Left hindlimb (tissue), 1 donor: ENCODE measurements at regions not wholly inside any gene's neighbourhood (a gene's known extent, or its start where the extent isn't known, plus 50 kb on each side); places are given as distances from the start of the nearest gene placed in this dataset.
"Not testable (repeated sequence)": the region's sequence is repeated elsewhere in the genome, so short reads cannot be mapped to it uniquely, and the experiment has no call there.

Experiments
- DNase-seq: peaks from one replicate; pipeline ENCODE4 v3.0.0-alpha.2; 2018

- no peak for DNase-seq
Observed at GRCh38 chr6:147991961-147992360, 350.7 kb upstream of the SASH1 start.

GRCh38 chr6:147999001-147999540 lies 343.6 kb upstream of the SASH1 start:
- DNase-seq = no peak

- DNase-seq = no peak
Observed at GRCh38 chr6:148001844-148002642, 340.6 kb upstream of the SASH1 start.

- no peak for DNase-seq
Observed at GRCh38 chr6:148004651-148005050, 338.0 kb upstream of the SASH1 start.

GRCh38 chr6:148005806-148006205 lies 336.8 kb upstream of the SASH1 start:
- DNase-seq = no peak

- DNase-seq = not testable (repeated sequence)
Observed at GRCh38 chr6:148010516-148010915, 332.1 kb upstream of the SASH1 start.

GRCh38 chr6:148016013-148016412 lies 326.6 kb upstream of the SASH1 start:
- DNase-seq = no peak

- DNase-seq = no peak
Observed at GRCh38 chr6:148021165-148021564, 321.5 kb upstream of the SASH1 start.

GRCh38 chr6:148021699-148022098 lies 320.9 kb upstream of the SASH1 start:
- DNase-seq = peak; percentile 31

- DNase-seq = not testable (repeated sequence)
Observed at GRCh38 chr6:148022279-148022678, 320.4 kb upstream of the SASH1 start.

GRCh38 chr6:148027201-148027600 lies 315.4 kb upstream of the SASH1 start:
- DNase-seq = no peak

GRCh38 chr6:148035806-148036390 lies 306.7 kb upstream of the SASH1 start:
- no peak for DNase-seq

- no peak for DNase-seq
Observed at GRCh38 chr6:148037496-148037895, 305.1 kb upstream of the SASH1 start.

GRCh38 chr6:148041546-148041945 lies 301.1 kb upstream of the SASH1 start:
- DNase-seq = no peak

- no peak for DNase-seq
Observed at GRCh38 chr6:148042536-148042935, 300.1 kb upstream of the SASH1 start.

- DNase-seq = no peak
Observed at GRCh38 chr6:148044261-148044751, 298.3 kb upstream of the SASH1 start.

- no peak for DNase-seq
Observed at GRCh38 chr6:148044921-148045320, 297.7 kb upstream of the SASH1 start.

GRCh38 chr6:148053209-148053608 lies 289.4 kb upstream of the SASH1 start:
- no peak for DNase-seq

- DNase-seq = no peak
Observed at GRCh38 chr6:148053796-148054195, 288.8 kb upstream of the SASH1 start.

- DNase-seq = no peak
Observed at GRCh38 chr6:148054219-148054618, 288.4 kb upstream of the SASH1 start.

- no peak for DNase-seq
Observed at GRCh38 chr6:148055419-148055818, 287.2 kb upstream of the SASH1 start.

GRCh38 chr6:148059869-148060268 lies 282.8 kb upstream of the SASH1 start:
- DNase-seq = no peak

- DNase-seq = no peak
Observed at GRCh38 chr6:148064406-148065134, 278.1 kb upstream of the SASH1 start.
